Esophagus squamous epithelium (tissue), 4 donors: ENCODE measurements at regions not wholly inside any gene's neighbourhood (a gene's known extent, or its start where the extent isn't known, plus 50 kb on each side); places are given as distances from the start of the nearest gene placed in this dataset.

Experiments used
- CTCF ChIP-seq, 6 experiments: fragments of 450-650 bp in 4 of 6; fragments of 200-600 bp in 2 of 6; sonication (generic) in 2 of 6; IDR thresholded peaks; one replicate each; pipeline ENCODE4 v1.5.1; 2016 to 2019; ENCODE audit warnings: antibody characterized with exemption in 6 of 6, mild to moderate bottlenecking in 4 of 6, moderate library complexity in 4 of 6
- POLR2A ChIP-seq, 4 donors: fragments of 450-650 bp; IDR thresholded peaks; one replicate each; pipeline ENCODE4 v1.6.1; 2017; ENCODE audit warnings: antibody characterized with exemption in 4 of 4, mild to moderate bottlenecking in 4 of 4, moderate library complexity in 3 of 4

- no peak for TF ChIP-seq POLR2A (IDR thresholded peaks at IDR 0.05)
- TF ChIP-seq CTCF (IDR thresholded peaks at IDR 0.05), result no peak
Observed at GRCh38 chr2:83435989-83436388, 1023.1 kb downstream of the SUCLG1 start.
